Stimulated activated naive CD4-positive, alpha-beta T cell (primary cell): ENCODE measurements at regions not wholly inside any gene's neighbourhood (a gene's known extent, or its start where the extent isn't known, plus 50 kb on each side); places are given as distances from the start of the nearest gene placed in this dataset.

Experiments
- DNase-seq, 6 experiments: peaks; one replicate each; lab custom pipeline; 2025; lab: John Stamatoyannopoulos, UW

GRCh38 chr5:90191352-90192045, 218.1 kb downstream of the CETN3 start:
- DNase-seq, result no peak

DNA sequence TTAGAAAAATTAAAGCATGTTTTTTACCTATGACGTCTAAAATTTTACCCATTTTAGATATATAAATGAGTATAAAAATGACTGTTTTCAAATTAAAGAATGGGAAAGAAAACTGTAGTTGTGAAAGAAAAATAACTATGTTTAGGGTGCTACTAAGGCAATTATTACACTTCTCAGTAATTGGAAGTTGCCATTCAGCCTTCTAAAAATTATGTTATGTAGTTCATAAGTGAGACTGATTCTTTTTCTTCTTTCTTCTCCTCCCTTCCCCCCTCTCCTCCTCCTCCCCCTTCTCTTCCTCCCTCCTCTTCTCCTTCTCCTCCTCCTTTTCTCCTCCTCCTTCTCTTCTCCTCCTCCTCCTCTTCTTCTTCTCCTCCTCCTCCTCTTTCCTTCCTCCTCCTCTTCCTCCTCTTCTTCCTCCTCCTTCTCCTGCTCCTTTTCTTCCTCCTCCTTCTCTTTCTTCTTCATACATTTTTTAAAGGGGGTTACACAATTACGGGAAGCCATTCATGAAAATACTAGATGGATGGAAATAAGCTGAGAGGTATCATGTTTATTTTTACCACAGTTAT, 223.6 kb downstream of the CETN3 start:
- DNase-seq, result no peak

- no peak for DNase-seq
Observed at GRCh38 chr5:90184764-90185163, 224.8 kb downstream of the CETN3 start.

DNA sequence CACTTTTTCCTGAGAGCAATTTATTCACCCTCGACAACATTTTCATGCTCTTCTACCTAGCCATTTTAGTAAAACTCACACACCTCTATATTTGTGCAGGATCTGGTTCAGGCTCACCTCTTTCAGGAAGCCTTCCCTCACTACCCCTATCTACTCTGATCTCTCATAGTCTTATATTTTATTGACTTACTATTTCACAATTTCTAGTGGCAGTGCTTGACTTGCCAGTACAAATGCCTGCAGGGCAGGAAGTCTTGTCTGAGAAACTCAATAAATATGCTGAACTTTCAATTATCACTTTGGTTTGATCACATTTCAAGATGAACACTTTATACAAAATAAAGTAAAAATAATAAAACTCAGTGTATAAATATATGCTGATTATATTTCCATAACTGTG, 226.8 kb downstream of the CETN3 start:
- DNase-seq, result no peak

DNA sequence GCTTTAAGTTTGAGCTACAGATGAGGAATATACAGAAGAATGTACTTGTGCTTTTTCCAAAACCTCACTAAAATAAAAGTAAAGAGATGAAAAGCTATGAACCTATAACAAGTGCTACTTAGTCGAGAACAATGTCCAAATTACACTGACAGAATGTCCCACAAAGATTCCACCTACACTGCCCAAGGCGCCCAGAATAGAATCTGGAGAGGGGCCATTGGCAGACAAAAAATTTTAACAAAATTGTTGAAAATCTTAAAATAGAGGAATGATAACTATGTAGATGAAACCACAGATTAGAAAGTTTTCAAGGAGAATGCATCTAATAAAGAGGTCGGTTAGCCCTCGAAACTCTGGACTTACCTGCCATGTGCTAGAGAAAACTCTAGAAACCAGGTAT, 235.3 kb downstream of the CETN3 start:
- no peak for DNase-seq

- no peak for DNase-seq
Observed at GRCh38 chr5:90173299-90174030, 236.1 kb downstream of the CETN3 start.

DNA sequence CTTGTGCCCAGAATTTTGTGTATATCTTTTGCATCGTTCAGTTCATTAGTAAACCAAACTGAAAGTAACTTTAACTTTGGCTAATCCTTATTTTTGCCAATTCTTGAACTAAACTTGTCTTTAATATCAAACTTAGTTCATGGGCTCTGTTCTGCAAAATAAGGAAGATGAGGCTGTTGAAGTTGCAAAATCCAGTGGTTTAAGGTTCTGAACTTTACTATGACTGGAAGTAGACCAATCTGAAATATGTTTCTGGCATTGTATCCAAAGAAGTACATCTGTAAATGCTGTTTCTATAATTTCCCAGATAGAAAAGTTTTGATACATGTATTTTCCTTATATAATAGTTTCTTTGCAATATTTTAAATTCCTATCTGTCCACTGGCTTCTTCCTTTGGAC, 238.1 kb downstream of the CETN3 start:
- no peak for DNase-seq

- DNase-seq, result no peak
Observed at GRCh38 chr5:90170261-90170660, 239.3 kb downstream of the CETN3 start.

DNA sequence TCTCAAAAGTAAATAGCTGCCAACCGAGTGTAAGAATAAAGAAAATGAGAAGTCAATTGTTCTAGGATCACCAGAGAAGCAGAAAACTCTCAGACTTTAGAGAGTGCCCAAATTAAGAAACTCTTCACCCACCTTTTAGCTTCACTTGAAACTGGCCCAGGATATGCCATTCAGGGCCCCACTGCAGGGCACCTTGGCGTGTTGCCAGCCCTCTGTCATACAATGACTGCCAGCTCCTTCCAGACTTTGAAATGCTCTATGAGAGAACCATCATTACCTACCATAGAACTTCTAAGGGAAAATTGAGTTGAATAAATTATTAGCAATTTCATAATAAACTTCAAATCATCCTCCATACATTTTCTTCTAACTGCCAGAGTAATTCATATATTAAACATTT, 240.5 kb downstream of the CETN3 start:
- DNase-seq, result no peak

GRCh38 chr5:90168399-90168798, 241.2 kb downstream of the CETN3 start:
- DNase-seq, result no peak

DNA sequence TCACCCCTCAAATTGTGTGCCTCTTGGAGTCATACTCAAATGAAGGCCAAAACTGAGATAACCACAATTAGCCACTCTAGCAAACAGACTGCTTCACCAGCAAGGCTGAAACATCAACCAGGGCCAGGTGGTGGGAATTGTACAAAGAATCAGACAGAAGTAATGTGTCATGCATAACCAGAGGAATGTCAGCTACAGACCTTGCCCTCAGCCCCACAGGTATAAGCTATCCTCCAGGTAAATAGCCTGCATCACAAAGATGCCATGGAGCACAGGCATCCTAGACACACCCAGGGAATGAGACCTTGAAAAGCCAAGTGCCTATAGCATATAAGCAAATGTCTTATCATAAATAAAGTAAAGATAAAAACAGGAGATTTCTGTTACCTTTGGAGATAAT, 242.7 kb downstream of the CETN3 start:
- no peak for DNase-seq

DNA sequence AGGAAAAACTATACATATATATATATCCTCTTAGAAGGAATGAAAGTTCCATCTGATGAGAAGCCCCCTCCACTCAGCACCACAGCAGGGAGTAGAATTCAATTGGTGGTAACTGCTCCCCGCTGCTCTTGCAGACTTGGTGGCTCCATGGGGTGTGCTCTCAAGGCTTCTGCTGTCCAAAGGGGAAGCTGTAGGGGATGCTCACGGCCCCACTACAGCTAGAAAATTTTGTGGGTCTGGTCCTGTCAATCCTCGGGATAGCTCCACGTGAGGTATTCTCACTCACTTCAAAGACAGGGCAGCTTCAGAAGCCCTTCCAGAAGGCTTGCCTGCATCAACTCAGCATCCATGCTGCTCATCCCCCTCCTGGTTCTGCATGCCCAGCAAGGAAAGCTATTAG, 247.2 kb downstream of the CETN3 start:
- DNase-seq, result no peak

DNA sequence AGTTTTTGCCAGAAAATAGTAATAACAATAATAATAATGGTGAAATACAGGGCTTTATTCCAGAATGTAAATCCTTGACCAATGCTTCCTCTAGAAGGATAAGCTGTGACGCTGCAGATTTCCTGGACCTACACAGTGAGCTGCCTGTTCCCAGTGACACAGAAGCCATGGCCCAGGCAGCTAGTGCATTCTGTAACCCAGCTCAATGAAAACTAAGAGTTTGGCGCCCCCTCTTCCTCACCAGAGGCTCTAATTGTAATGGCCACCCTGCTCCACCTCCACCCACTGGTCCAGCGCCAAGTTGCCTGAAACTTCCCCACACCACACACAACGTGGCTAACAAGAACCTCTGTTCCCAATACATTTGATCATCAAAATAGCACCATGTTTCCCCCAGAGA, 248.1 kb downstream of the CETN3 start:
- DNase-seq, result no peak

DNA sequence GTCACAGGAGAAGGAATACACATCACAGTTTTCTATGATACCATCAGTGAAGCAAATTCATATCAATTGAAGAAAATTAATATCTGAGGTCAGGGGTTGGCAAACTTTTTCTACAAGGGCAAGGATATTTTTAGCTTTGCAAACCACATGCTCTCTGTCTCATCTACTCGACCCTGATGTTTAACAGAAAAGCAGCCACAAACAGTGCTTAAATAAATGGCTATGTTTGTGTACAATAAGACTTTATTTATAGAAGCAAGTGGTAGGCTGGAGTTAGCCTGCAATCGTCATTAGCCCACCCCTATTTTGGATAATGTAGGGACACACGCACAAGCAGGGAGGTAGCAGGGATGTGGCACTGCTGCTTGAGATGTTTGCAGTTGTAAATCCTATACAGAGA, 251.4 kb downstream of the CETN3 start:
- no peak for DNase-seq

GRCh38 chr5:90153031-90153430, 256.5 kb downstream of the CETN3 start:
- no peak for DNase-seq

DNA sequence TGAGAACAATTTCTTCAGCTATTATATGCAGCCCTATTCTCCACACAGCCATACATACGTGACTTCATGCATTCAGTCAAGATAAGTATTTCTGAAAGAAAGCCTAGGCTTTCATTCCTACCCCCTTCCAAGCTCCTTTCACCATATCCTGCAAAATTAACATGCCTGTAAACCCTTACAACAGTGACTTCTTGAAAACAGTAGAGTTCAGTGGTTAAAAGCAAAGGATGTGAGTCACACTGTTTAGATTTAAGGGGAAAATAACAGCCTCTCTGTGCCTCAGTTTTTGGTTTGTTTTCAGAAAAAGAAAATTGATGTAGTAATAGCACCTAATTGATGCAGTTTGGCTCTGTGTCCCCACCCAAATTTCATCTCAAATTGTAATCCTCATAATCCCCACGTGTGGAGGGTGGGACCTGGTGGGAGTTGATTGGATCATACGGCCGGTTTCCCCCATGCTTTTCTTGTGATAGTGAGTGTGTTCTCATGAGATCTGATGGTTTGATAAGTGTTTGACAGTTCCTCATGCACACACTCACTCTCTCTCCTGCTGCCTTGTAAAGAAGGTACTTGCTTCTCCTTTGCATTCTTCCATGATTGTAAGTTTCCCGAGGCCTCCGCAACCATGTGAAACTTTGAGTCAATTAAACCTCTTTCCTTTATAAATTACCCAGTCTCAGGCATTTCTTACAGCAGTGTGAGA, 264.8 kb downstream of the CETN3 start:
- DNase-seq, result no peak

GRCh38 chr5:90142541-90142940, 267.0 kb downstream of the CETN3 start:
- DNase-seq, result no peak

DNA sequence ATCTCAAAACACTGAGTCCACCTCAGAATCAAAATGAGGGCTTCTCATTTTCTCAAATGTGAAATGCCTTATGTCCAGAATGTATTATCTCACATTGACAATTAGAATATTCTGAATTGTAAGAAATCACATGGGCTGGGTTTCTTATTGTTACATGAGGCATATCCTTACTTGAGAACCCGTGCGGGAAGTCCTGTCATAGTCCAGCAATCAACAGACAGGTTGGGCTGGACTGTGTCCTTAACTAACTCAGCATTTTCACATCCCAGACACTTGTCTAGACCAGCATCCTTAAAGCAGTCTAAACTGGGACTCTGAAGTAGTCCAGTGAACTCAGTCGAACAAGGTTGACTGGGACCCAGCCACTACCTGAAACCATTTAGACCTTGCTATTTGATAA, 267.6 kb downstream of the CETN3 start:
- DNase-seq, result no peak

DNA sequence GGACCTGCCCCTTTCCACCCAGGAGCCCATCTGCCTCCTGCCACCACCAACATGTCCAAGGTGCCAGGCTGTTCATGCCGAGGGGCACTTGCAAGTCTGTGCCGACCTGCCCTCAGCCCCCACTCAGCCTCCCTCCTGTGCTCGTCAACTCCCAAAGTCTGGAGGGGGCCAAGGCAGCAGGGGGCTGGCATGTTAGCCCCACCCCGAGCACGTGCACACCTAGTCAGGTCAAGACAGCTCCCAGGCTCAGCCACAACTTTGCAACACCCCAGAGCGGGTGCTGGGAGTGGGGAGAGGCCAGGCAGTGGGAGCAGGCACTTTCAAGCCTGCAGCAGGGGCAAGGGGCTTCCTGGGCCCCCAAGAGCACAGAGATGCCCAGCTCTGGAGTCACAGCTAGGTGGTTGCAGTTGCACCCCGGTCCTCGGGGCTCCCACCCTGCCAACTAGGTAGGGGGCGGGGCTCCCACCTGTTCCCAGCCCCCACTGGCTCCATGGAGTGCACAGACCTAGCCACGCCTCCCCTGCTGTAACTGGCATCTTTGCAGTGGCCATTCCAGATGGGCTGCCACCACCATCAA, 272.5 kb downstream of the CETN3 start:
- no peak for DNase-seq

GRCh38 chr5:90135779-90136378, 273.7 kb downstream of the CETN3 start:
- DNase-seq, result no peak

- DNase-seq, result no peak
Observed at GRCh38 chr5:90134892-90135291, 274.7 kb downstream of the CETN3 start.

DNA sequence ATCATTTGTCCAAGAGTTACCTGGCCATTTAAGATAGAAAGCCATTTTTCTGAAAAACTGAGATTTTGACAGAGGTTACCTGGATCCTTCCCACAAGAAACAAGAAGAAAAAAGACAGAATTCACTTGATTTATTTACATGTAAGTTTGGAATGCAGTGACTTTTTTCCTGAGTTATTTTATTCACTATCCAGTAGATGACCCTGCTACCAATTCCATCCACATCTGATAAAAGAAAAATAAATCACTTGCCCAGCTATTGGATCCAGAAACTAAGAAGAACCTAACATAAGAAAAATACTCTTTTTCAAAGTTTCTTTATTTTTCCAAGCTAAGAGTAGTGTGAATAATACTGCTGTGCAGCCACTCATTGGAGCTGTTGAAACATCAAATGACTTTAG, 275.2 kb downstream of the CETN3 start:
- DNase-seq, result no peak
